ENCODE measurements at regions not wholly inside any gene's neighbourhood (a gene's known extent, or its start where the extent isn't known, plus 50 kb on each side); places are given as distances from the start of the nearest gene placed in this dataset.

GRCh38 chr4:138911909-138912703 lies 103.5 kb upstream of the NOCT start:
- TF ChIP-seq CTCF (IDR thresholded peaks at IDR 0.05) (no peak), POLR2AphosphoS5 (IDR thresholded peaks at IDR 0.05) (peak; percentile 64), POLR2A (IDR thresholded peaks at IDR 0.05) (no peak)
